Loucy (cell line): ENCODE measurements at regions not wholly inside any gene's neighbourhood (a gene's known extent, or its start where the extent isn't known, plus 50 kb on each side); places are given as distances from the start of the nearest gene placed in this dataset.

ENCODE experiments used
- EZH2phosphoT487 ChIP-seq: fragments of 200-600 bp; IDR thresholded peaks from 2 replicates; pipeline ENCODE4 v1.6.1; 2018; ENCODE audit warnings: antibody characterized with exemption, mild to moderate bottlenecking, moderate library complexity, borderline replicate concordance
- TF ChIP-seq, protein P1 (sequence below): fragments of 200-600 bp; sonication (generic); conservative IDR thresholded peaks from 2 replicates; pipeline ENCODE4 v1.5.1; 2014; ENCODE audit warnings: mild to moderate bottlenecking, antibody characterized with exemption, low read length

- TF ChIP-seq, protein P1, sequence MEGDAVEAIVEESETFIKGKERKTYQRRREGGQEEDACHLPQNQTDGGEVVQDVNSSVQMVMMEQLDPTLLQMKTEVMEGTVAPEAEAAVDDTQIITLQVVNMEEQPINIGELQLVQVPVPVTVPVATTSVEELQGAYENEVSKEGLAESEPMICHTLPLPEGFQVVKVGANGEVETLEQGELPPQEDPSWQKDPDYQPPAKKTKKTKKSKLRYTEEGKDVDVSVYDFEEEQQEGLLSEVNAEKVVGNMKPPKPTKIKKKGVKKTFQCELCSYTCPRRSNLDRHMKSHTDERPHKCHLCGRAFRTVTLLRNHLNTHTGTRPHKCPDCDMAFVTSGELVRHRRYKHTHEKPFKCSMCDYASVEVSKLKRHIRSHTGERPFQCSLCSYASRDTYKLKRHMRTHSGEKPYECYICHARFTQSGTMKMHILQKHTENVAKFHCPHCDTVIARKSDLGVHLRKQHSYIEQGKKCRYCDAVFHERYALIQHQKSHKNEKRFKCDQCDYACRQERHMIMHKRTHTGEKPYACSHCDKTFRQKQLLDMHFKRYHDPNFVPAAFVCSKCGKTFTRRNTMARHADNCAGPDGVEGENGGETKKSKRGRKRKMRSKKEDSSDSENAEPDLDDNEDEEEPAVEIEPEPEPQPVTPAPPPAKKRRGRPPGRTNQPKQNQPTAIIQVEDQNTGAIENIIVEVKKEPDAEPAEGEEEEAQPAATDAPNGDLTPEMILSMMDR = no peak
- no peak for TF ChIP-seq EZH2phosphoT487
These were observed 95.5 kb upstream of the UBAC2 start for GRCh38 chr13:99105160-99105559.
